Cardiac muscle cell (in vitro differentiated cells and primary cell): ENCODE measurements at regions not wholly inside any gene's neighbourhood (a gene's known extent, or its start where the extent isn't known, plus 50 kb on each side); places are given as distances from the start of the nearest gene placed in this dataset.
"Not testable (repeated sequence)": the region's sequence is repeated elsewhere in the genome, so short reads cannot be mapped to it uniquely, and the experiment has no call there.

Experiments used
- DNase-seq, 2 donors: peaks; one replicate each; pipeline versions ENCODE4 v3.0.0 to v3.0.0-alpha.2; 2010 to 2017; ENCODE audit warnings: low read depth in 1 of 2, low spot score in 1 of 2
- H3K27ac ChIP-seq: fragments of 200-600 bp; sonication (generic); 2 replicates; pipeline ENCODE4 v1.5.1; 2016
- H3K27me3 ChIP-seq: fragments of 200-600 bp; sonication (generic); 2 replicates; pipeline ENCODE4 v1.6.0; 2016; ENCODE audit warnings: control low read depth
- H3K36me3 ChIP-seq: fragments of 200-600 bp; sonication (generic); 2 replicates; pipeline ENCODE4 v1.5.1; 2016; ENCODE audit warnings: control low read depth
- H3K4me1 ChIP-seq: fragments of 200-600 bp; sonication (generic); 2 replicates; pipeline ENCODE4 v1.8.1; 2017; ENCODE audit warnings: low read depth, mild to moderate bottlenecking, mixed run types
- H3K4me3 ChIP-seq: fragments of 200-600 bp; sonication (generic); 2 replicates; pipeline ENCODE4 v1.5.1; 2016; ENCODE audit warnings: mild to moderate bottlenecking
- H3K9me3 ChIP-seq: fragments of 200-600 bp; sonication (generic); 2 replicates; pipeline ENCODE4 v1.5.1; 2017; ENCODE audit warnings: low read depth, mild to moderate bottlenecking, control low read depth
- CTCF ChIP-seq: IDR thresholded peaks from 2 replicates; pipeline ENCODE4 v1.5.1; 2012; ENCODE audit warnings: low read depth, mild to moderate bottlenecking, low read length

DNA sequence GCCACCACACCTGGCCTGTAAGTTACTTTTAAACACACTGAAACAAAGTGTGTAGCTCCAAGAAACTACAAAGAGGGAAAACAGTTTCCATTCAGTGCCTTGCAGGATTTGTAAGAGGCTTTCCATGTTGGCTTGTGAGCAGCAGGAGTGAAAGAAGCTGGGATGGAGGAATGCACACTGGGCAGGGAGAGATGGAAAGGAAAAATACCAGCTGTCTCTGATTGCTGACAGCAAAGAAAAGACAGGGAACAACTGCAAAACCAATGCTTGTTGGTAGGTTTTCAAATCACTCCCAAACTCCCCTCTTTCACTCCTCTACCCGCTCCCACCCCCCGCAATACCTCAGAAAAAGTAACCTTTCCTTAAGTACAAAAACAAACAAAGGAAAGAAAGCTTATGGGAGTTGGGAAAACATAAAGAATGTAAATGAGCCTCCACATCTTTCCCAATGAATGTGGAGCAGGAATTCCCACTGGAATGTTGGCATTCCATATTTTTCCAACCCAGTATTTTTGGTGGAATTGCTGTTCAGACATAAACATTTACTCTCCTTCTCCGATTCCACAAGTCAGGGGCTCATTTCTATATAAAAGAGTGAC lies 166.1 kb downstream of the THBS2 start:
- Histone ChIP-seq H3K9me3 (no peaks in the 10 kb centered on the region), H3K4me3 (no peak overlapping the region), H3K4me1 (no peaks in the 10 kb centered on the region), H3K27ac (no peak overlapping the region), H3K27me3 (no peaks in the 10 kb centered on the region), H3K36me3 (no peaks in the 10 kb centered on the region)
- peak in 1 of 2 donors; percentile 77 for DNase-seq
- TF ChIP-seq CTCF: no peak

GRCh38 chr6:169086616-169087015 lies 167.0 kb downstream of the THBS2 start:
- DNase-seq, H3K4me3 ChIP-seq, H3K27me3 ChIP-seq, H3K27ac ChIP-seq, H3K36me3 ChIP-seq, H3K9me3 ChIP-seq, H3K4me1 ChIP-seq: not testable (repeated sequence)

- H3K27ac ChIP-seq: no peak overlapping the region
- H3K36me3 ChIP-seq: no peaks in the 10 kb centered on the region
- no peaks in the 10 kb centered on the region for H3K27me3 ChIP-seq
- no peaks in the 10 kb centered on the region for H3K4me1 ChIP-seq
- H3K9me3 ChIP-seq: no peaks in the 10 kb centered on the region
- no peak for TF ChIP-seq CTCF
- DNase-seq: no peak
- no peak overlapping the region for H3K4me3 ChIP-seq
Measured at GRCh38 chr6:169086020-169086419, 167.6 kb downstream of the THBS2 start.

DNA sequence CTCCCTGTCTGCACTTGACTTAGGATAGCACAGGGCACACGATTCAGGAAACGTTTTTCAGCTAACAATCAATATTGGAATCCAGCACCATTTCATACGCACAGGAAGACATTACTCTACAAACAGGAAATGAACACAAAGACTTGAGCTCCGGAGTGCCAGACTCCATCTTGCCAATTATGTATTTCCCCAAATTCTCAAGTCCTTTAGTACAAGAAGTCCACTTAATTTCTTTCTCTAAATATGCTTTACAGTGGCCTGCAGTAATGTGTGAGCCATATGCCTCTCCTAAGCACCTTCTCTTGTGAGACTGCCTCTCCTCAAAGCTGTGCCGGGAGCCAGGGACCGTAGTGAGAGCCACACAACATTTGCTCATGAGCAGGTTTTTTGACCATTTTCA lies 168.2 kb downstream of the THBS2 start:
- Histone ChIP-seq H3K4me1 (no peaks in the 10 kb centered on the region), H3K27ac (no peak overlapping the region), H3K36me3 (no peaks in the 10 kb centered on the region), H3K27me3 (no peaks in the 10 kb centered on the region), H3K9me3 (no peaks in the 10 kb centered on the region), H3K4me3 (no peak overlapping the region)
- no peak for TF ChIP-seq CTCF
- no peak for DNase-seq

DNA sequence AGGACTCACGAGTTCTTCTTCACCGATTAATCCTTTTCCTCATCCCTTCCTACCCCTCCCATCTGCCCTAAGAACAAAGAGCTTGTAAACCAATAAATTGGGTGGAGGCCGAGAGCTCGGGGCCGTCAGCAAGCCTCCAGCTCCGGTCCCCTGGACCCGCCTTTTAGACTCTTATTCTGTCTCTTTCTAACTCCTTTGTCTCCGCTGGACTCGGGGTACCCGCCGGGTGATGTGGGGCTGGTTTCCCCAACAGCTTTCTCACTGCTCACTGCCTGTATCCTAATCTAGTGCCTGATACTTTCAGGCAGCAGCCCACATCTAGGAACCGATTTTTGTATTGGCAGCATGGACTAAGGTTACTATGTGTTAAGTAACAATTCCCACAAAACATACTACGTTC lies 169.1 kb downstream of the THBS2 start:
- H3K27me3 ChIP-seq, H3K4me3 ChIP-seq, DNase-seq, H3K4me1 ChIP-seq, H3K27ac ChIP-seq, H3K36me3 ChIP-seq, H3K9me3 ChIP-seq: not testable (repeated sequence)

DNA sequence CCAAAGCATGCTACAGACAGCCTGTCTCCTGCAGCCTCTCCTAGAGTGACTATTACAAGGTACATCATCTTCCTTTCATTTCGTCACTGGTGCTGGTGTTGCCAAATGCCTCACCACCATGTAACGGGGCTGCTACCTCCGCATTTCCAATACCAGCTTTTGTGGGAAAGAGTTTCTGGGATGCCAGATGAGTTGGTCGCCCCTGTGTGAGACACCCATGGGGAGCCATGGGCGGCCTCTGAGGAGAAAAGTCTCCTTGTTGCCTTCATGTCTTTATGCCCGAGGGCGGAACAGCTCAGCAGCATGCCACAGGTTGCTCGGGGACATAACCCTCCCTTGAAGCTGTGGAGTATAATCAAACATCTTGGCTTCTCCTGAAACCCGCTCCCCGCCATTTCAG lies 169.6 kb downstream of the THBS2 start:
- no peak overlapping the region for H3K27ac ChIP-seq
- no peak for DNase-seq
- H3K27me3 ChIP-seq: no peaks in the 10 kb centered on the region
- TF ChIP-seq CTCF: no peak
- no peaks in the 10 kb centered on the region for H3K9me3 ChIP-seq
- no peaks in the 10 kb centered on the region for H3K36me3 ChIP-seq
- H3K4me1 ChIP-seq: no peaks in the 10 kb centered on the region
- H3K4me3 ChIP-seq: no peak overlapping the region

DNA sequence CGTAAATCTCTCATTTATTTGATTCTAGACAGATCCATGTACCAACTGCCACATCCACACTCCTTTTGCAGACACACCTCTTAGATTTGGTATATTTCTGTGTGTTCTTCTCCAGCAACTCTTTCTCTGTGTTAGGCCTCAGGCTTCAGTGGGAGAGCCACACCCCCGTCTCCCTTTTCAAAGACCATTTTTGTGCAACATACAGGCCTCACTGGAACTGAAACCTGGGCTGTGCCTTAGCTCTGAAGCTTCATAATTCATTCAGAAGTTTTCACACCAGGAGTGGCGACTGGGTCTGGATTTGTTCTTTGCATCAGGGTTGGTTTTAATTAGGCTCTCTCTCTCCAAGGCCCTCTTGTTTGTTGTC lies 170.2 kb downstream of the THBS2 start:
- no peak overlapping the region for H3K4me3 ChIP-seq
- no peaks in the 10 kb centered on the region for H3K9me3 ChIP-seq
- no peak for TF ChIP-seq CTCF
- no peaks in the 10 kb centered on the region for H3K4me1 ChIP-seq
- H3K27ac ChIP-seq: no peak overlapping the region
- DNase-seq: no peak
- no peaks in the 10 kb centered on the region for H3K27me3 ChIP-seq
- no peaks in the 10 kb centered on the region for H3K36me3 ChIP-seq
